ENCODE measurements at regions not wholly inside any gene's neighbourhood (a gene's known extent, or its start where the extent isn't known, plus 50 kb on each side); places are given as distances from the start of the nearest gene placed in this dataset.

GRCh38 chr10:44309361-44309760 lies 75.5 kb downstream of the CXCL12 start:
- CTCF ChIA-PET, result no interaction called here
- Mint-ChIP-seq H3K27ac (no peak overlapping the region), H3K4me1 (ENCODE audit: low read depth) (peaks cover 6% of the 10 kb centered on the region), H3K36me3 (ENCODE audit: low read depth) (no peaks in the 10 kb centered on the region), H3K4me3 (no peak overlapping the region), H3K9me3 (no peaks in the 10 kb centered on the region), H3K27me3 (peaks cover 18% of the 10 kb centered on the region)
- ATAC-seq (ENCODE audit: poor library complexity) (no peak), DNase-seq (no peak)
- no peak for TF ChIP-seq CTCF (IDR thresholded peaks at IDR 0.05)
- no peaks in the 10 kb centered on the region for H3K36me3 ChIP-seq (ENCODE audit: insufficient read depth, low read length)
- intact Hi-C loops (cut with DNase I, micrococcal nuclease), result no loop called here
- H3K4me1 ChIP-seq (ENCODE audit: insufficient read depth, low read length), result peaks cover 14% of the 10 kb centered on the region
- POLR2A ChIA-PET, result no interaction called here
- peaks cover 0 to 11% of the 10 kb centered on the region in 2 experiments for H3K9me3 ChIP-seq (ENCODE audit: control insufficient read depth in 1 of 2, insufficient read depth in 1 of 2, low read length in 2 of 2)
- no peak overlapping the region for H3K4me3 ChIP-seq (ENCODE audit: low read length)
- no peak overlapping the region for H3K27ac ChIP-seq (ENCODE audit: low read depth in 1 of 2, low read length in 2 of 2)
- H3K27me3 ChIP-seq (ENCODE audit: control insufficient read depth in 1 of 2, insufficient read depth in 2 of 2, low read length in 2 of 2), result no peaks in the 10 kb centered on the region

GRCh38 chr10:44308935-44309334 lies 76.0 kb downstream of the CXCL12 start:
- ChIA-PET CTCF (no interaction called here), POLR2A (no interaction called here)
- DNase-seq, result no peak
- H3K9me3 Mint-ChIP-seq, result no peaks in the 10 kb centered on the region
- no peak for ATAC-seq (ENCODE audit: poor library complexity)
- H3K36me3 ChIP-seq (ENCODE audit: insufficient read depth, low read length), result no peaks in the 10 kb centered on the region
- TF ChIP-seq CTCF (IDR thresholded peaks at IDR 0.05), result no peak
- H3K27me3 ChIP-seq (ENCODE audit: control insufficient read depth in 1 of 2, insufficient read depth in 2 of 2, low read length in 2 of 2), result no peaks in the 10 kb centered on the region
- peaks cover 0 to 11% of the 10 kb centered on the region in 2 experiments for H3K9me3 ChIP-seq (ENCODE audit: control insufficient read depth in 1 of 2, insufficient read depth in 1 of 2, low read length in 2 of 2)
- peaks cover 18% of the 10 kb centered on the region for H3K27me3 Mint-ChIP-seq
- H3K36me3 Mint-ChIP-seq (ENCODE audit: low read depth), result no peaks in the 10 kb centered on the region
- no peak overlapping the region for H3K4me3 ChIP-seq (ENCODE audit: low read length)
- intact Hi-C loops (cut with DNase I, micrococcal nuclease), result no loop called here
- H3K4me1 Mint-ChIP-seq (ENCODE audit: low read depth), result peaks cover 6% of the 10 kb centered on the region
- H3K27ac ChIP-seq (ENCODE audit: low read depth in 1 of 2, low read length in 2 of 2), result no peak overlapping the region
- peaks cover 14% of the 10 kb centered on the region for H3K4me1 ChIP-seq (ENCODE audit: insufficient read depth, low read length)
- no peak overlapping the region for H3K27ac Mint-ChIP-seq
- no peak overlapping the region for H3K4me3 Mint-ChIP-seq

GRCh38 chr10:44307691-44308090 lies 77.2 kb downstream of the CXCL12 start:
- Histone ChIP-seq H3K9me3 (ENCODE audit: control insufficient read depth in 1 of 2, insufficient read depth in 1 of 2, low read length in 2 of 2) (peaks cover 0 to 11% of the 10 kb centered on the region in 2 experiments), H3K36me3 (ENCODE audit: insufficient read depth, low read length) (no peaks in the 10 kb centered on the region), H3K27me3 (ENCODE audit: control insufficient read depth in 1 of 2, insufficient read depth in 2 of 2, low read length in 2 of 2) (no peaks in the 10 kb centered on the region), H3K27ac (ENCODE audit: low read depth in 1 of 2, low read length in 2 of 2) (no peak overlapping the region), H3K4me3 (ENCODE audit: low read length) (no peak overlapping the region), H3K4me1 (ENCODE audit: insufficient read depth, low read length) (peaks cover 14% of the 10 kb centered on the region)
- CTCF ChIA-PET, result no interaction called here
- ATAC-seq (ENCODE audit: poor library complexity) (no peak), DNase-seq (no peak)
- Mint-ChIP-seq H3K4me1 (ENCODE audit: low read depth) (peaks cover 6% of the 10 kb centered on the region), H3K27ac (no peak overlapping the region), H3K36me3 (ENCODE audit: low read depth) (no peaks in the 10 kb centered on the region), H3K4me3 (no peak overlapping the region), H3K9me3 (no peaks in the 10 kb centered on the region), H3K27me3 (peaks cover 17% of the 10 kb centered on the region)
- intact Hi-C loops (cut with DNase I, micrococcal nuclease), result no loop called here
- POLR2A ChIA-PET, result no interaction called here
- no peak for TF ChIP-seq CTCF (IDR thresholded peaks at IDR 0.05)

Measured in CD4-positive, alpha-beta T cell (primary cell).